IPS-15b (cell line): ENCODE measurements at regions not wholly inside any gene's neighbourhood (a gene's known extent, or its start where the extent isn't known, plus 50 kb on each side); places are given as distances from the start of the nearest gene placed in this dataset.
A peak's percentile ranks its signal among the peaks of the same experiment; 100 is the strongest.

Source experiments
- H3K27me3 ChIP-seq: one replicate; pipeline ENCODE4 v1.6.1; 2013; ENCODE audit warnings: low read length; ENCODE audit not compliant: control insufficient read depth, insufficient read depth
- H3K36me3 ChIP-seq: one replicate; pipeline ENCODE4 v1.6.1; 2013; ENCODE audit warnings: low read length; ENCODE audit not compliant: control insufficient read depth, insufficient read depth
- H3K4me1 ChIP-seq: one replicate; pipeline ENCODE4 v1.6.1; 2013; ENCODE audit warnings: mild to moderate bottlenecking, low read length; ENCODE audit not compliant: control insufficient read depth, insufficient read depth
- H3K4me3 ChIP-seq: one replicate; pipeline ENCODE4 v1.5.1; 2013; ENCODE audit warnings: low read depth, low read length
- H3K9ac ChIP-seq: one replicate; pipeline ENCODE4 v1.6.1; 2013; ENCODE audit warnings: low read depth, mild to moderate bottlenecking, low read length
- H3K9me3 ChIP-seq: one replicate; pipeline ENCODE4 v1.6.1; 2013; ENCODE audit warnings: mild to moderate bottlenecking, low read length; ENCODE audit not compliant: control insufficient read depth, insufficient read depth

GRCh38 chr20:53751620-53752318 is 158.1 kb upstream of the ZNF217 start:
- Histone ChIP-seq H3K4me3 (no peak overlapping the region), H3K27me3 (no peaks in the 10 kb centered on the region), H3K4me1 (peaks cover 29% of the 10 kb centered on the region), H3K9ac (peak overlapping the region; percentile 37), H3K9me3 (no peaks in the 10 kb centered on the region), H3K36me3 (no peaks in the 10 kb centered on the region)

DNA sequence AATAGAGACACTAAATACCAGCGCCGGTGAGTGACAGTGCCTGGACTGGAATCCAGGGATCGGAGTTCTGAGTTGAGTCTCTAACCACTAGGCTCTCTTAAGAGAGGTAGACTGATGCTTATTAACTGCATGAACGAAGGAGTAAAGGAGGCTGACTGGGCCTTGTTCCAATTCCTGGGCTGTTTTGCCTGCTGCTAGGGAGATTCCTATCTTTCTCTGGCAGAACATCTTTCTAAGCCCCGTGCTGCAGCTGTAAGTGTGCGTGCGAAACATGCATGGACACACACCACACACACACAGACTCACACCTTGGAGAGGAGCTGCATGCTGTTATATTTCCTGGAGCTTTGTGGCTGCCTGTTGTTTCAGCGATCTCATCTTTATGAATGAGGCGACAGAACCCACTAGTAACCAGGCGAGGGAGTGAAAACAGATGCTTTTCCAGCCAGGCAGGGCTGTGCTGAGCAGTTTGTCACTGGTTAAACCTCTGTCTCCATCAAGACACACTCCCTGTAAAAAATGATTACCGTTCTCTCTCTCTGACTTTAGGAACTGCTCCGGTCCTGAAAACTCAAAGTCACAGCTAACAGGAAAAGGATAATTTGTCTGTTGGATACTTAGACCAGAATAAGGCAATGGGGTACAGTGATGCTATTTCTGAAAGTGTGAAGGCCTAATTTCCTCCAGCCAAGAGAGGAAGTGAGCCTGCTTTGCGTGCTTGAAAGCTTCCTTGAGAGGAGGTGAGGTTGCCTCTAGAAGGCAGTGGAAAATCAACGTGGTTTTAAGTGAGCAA is 157.4 kb upstream of the ZNF217 start:
- H3K4me1 ChIP-seq, result peaks cover 29% of the 10 kb centered on the region
- H3K27me3 ChIP-seq, result no peaks in the 10 kb centered on the region
- H3K9ac ChIP-seq, result peak overlapping the region; percentile 37
- H3K36me3 ChIP-seq, result no peaks in the 10 kb centered on the region
- no peaks in the 10 kb centered on the region for H3K9me3 ChIP-seq
- H3K4me3 ChIP-seq, result no peak overlapping the region

- H3K4me3 ChIP-seq, result no peak overlapping the region
- H3K4me1 ChIP-seq, result peaks cover 26% of the 10 kb centered on the region
- H3K9me3 ChIP-seq, result no peaks in the 10 kb centered on the region
- H3K9ac ChIP-seq, result no peak overlapping the region
- no peaks in the 10 kb centered on the region for H3K27me3 ChIP-seq
- H3K36me3 ChIP-seq, result no peaks in the 10 kb centered on the region
Measured at GRCh38 chr20:53749499-53749898, 155.9 kb upstream of the ZNF217 start.

DNA sequence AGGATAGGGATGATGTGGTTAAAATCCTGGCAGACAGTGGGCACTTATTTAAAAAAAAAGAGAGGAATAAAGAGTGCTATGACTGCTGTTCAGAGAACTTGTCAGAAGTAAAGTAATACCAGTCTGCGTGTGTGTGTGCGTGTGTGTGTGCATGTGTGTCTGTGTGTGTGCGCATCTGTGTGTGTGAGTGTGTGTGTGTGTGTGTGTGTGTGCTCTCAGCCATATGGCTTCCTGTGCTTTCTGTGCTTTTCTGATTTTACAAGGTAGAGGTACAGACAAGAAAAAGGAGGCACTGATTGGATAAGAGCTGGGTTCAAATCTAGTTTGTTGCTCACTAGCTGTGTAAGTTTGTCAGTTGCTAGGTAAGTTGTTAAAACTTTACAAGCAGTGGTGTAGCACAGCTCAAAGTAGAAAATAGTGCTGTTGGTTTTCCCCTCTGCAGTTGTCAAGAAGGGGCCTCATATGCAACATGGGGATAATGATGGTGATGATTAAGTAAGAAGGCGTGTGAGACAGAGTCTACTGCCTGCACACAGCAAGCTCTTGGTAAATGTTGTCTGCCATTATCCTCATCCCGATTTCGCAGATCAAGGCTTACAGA is 155.3 kb upstream of the ZNF217 start:
- Histone ChIP-seq H3K9ac (no peak overlapping the region), H3K27me3 (no peaks in the 10 kb centered on the region), H3K36me3 (no peaks in the 10 kb centered on the region), H3K9me3 (no peaks in the 10 kb centered on the region), H3K4me1 (peaks cover 25% of the 10 kb centered on the region), H3K4me3 (no peak overlapping the region)

- Histone ChIP-seq H3K9me3 (no peaks in the 10 kb centered on the region), H3K27me3 (no peaks in the 10 kb centered on the region), H3K9ac (no peak overlapping the region), H3K4me1 (peaks cover 21% of the 10 kb centered on the region), H3K36me3 (no peaks in the 10 kb centered on the region), H3K4me3 (no peak overlapping the region)
Measured at GRCh38 chr20:53748176-53748575, 154.5 kb upstream of the ZNF217 start.

- Histone ChIP-seq H3K4me3 (no peak overlapping the region), H3K9ac (no peak overlapping the region), H3K27me3 (no peaks in the 10 kb centered on the region), H3K4me1 (peaks cover 26% of the 10 kb centered on the region), H3K9me3 (no peaks in the 10 kb centered on the region), H3K36me3 (no peaks in the 10 kb centered on the region)
Measured at GRCh38 chr20:53743607-53744260, 150.1 kb upstream of the ZNF217 start.

DNA sequence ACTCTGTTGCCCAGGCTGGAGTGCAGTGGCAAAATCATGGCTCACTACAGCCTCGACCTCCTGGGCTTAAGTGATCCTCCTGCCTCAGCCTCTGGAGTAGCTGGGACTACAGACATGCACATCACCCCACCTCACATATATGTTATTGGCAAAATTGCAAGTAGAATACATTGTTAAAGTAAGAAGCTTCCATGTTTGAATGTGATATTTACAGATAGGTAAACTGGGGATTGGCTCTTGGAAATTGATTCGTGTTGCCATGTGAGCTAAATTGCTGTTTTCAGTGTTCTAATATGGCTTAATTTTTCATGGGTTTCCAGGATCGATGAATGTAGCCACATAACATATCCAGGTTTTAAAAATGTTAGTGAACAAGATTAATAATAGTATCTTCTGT is 149.0 kb upstream of the ZNF217 start:
- Histone ChIP-seq H3K27me3 (no peaks in the 10 kb centered on the region), H3K9me3 (no peaks in the 10 kb centered on the region), H3K4me3 (no peak overlapping the region), H3K9ac (no peak overlapping the region), H3K36me3 (no peaks in the 10 kb centered on the region), H3K4me1 (peaks cover 36% of the 10 kb centered on the region)

GRCh38 chr20:53741726-53742028 is 148.0 kb upstream of the ZNF217 start:
- Histone ChIP-seq H3K4me3 (no peak overlapping the region), H3K27me3 (no peaks in the 10 kb centered on the region), H3K9ac (no peak overlapping the region), H3K4me1 (peaks cover 46% of the 10 kb centered on the region), H3K9me3 (no peaks in the 10 kb centered on the region), H3K36me3 (no peaks in the 10 kb centered on the region)

DNA sequence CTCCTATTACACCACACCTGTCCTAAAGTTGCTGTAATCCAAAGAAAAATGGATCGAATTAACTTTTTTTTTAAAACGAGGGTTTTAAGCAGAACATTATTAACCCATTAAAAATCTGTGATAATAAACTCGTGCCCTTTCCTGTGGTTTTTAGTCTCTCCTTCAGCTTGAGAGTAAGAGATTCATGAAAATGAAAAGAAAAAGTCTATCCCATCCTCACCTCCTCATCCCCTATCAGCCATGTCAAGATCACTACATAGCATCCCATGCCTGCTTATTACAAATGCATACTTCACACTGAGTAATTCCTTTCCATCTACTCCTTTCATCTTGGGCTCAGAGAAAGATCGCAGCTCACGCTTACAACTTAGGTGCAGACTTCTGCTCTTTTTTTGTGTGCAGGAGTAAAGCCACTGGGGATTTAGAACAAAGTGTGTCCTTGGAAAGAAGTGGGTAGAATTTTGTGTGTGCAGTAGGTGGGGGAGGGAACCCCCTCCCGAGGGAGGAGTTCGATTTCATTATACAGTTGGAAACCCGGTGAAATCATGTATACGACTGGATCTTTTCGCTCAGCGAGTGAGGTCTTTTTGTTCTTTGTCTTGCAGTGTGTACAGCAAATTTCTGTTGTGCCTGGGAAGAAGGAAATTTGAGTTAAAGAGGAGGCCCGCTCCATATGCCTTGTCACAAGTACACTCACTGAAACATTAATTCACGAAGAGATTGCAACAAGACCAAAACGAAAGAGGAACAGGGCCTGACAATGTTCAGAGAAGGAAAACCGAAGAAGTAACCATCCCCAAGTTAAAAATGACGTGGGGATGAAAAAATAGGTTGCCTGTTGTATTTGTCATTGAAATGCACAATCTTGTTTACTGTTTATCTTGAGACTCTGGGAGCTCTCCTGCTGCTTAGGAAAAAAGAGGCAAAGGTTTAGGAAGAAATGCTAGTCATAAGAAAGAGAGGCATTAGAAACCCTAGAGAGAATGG is 146.5 kb upstream of the ZNF217 start:
- Histone ChIP-seq H3K9me3 (no peaks in the 10 kb centered on the region), H3K9ac (peak overlapping the region; percentile 48), H3K4me3 (peak overlapping the region; percentile 1), H3K4me1 (peaks cover 55% of the 10 kb centered on the region), H3K27me3 (no peaks in the 10 kb centered on the region), H3K36me3 (no peaks in the 10 kb centered on the region)

GRCh38 chr20:53738945-53739798 is 145.5 kb upstream of the ZNF217 start:
- no peak overlapping the region for H3K4me3 ChIP-seq
- H3K36me3 ChIP-seq, result no peaks in the 10 kb centered on the region
- H3K4me1 ChIP-seq, result peaks cover 54% of the 10 kb centered on the region
- H3K9ac ChIP-seq, result no peak overlapping the region
- no peaks in the 10 kb centered on the region for H3K27me3 ChIP-seq
- H3K9me3 ChIP-seq, result no peaks in the 10 kb centered on the region
